Activated CD8-positive, alpha-beta T cell treated with anti-CD3 and anti-CD28 coated beads for 36 hours (primary cell): ENCODE measurements at regions not wholly inside any gene's neighbourhood (a gene's known extent, or its start where the extent isn't known, plus 50 kb on each side); places are given as distances from the start of the nearest gene placed in this dataset.

Source experiments
- ATAC-seq: fragments of 200-7000 bp; cut with Tn5 transposase; one replicate; pipeline ENCODE4 v1.10.0; 2021; ENCODE audit warnings: mild to moderate bottlenecking, moderate library complexity
- CTCF ChIA-PET: fragments of 350-600 bp; sonication (Branson Sonifier 250); formaldehyde crosslinking; loops from one replicate; lab custom pipeline; 2021; ENCODE audit warnings: antibody characterized with exemption; lab: Charles Lee
- POLR2A ChIA-PET: fragments of 350-600 bp; sonication (Branson Sonifier 250); formaldehyde crosslinking; loops from one replicate; lab custom pipeline; 2021; ENCODE audit warnings: antibody characterized with exemption; lab: Charles Lee
- DNase-seq: peaks from one replicate; pipeline ENCODE4 v3.0.0-alpha.2; 2020
- H3K27ac Mint-ChIP-seq: one replicate; pipeline ENCODE4 v1.8.0; 2021; ENCODE audit warnings: mild to moderate bottlenecking, mixed read lengths
- H3K27me3 Mint-ChIP-seq: one replicate; pipeline ENCODE4 v1.8.0; 2021; ENCODE audit warnings: mixed read lengths
- H3K36me3 Mint-ChIP-seq: one replicate; pipeline ENCODE4 v1.8.0; 2021; ENCODE audit warnings: low read depth, mixed read lengths
- H3K4me1 Mint-ChIP-seq: one replicate; pipeline ENCODE4 v1.8.0; 2021; ENCODE audit warnings: low read depth, mixed read lengths
- H3K4me3 Mint-ChIP-seq: one replicate; pipeline ENCODE4 v1.8.0; 2021; ENCODE audit warnings: mild to moderate bottlenecking, moderate library complexity, mixed read lengths
- H3K9me3 Mint-ChIP-seq: one replicate; pipeline ENCODE4 v1.8.0; 2021; ENCODE audit warnings: mixed read lengths
- CTCF ChIP-seq: fragments of 200-600 bp; IDR thresholded peaks from one replicate; pipeline ENCODE4 v1.8.0; 2022; ENCODE audit warnings: antibody characterized with exemption, mild to moderate bottlenecking
- intact Hi-C: fragments of 100-400 bp; cut with micrococcal nuclease; formaldehyde crosslinking; loops from one replicate; pipeline ENCODE4 v1.10.0; 2022

- H3K9me3 Mint-ChIP-seq, result peaks cover 13% of the 10 kb centered on the region
- intact Hi-C loops, result no loop called here
Observed at GRCh38 chr13:65468628-65469027, 1761.5 kb downstream of the PCDH9 start.

GRCh38 chr13:65461590-65461989, 1768.5 kb downstream of the PCDH9 start:
- ATAC-seq, result no peak
- no peak for DNase-seq
- H3K27ac Mint-ChIP-seq, result no peak overlapping the region
- H3K4me3 Mint-ChIP-seq, result no peak overlapping the region
- ChIA-PET CTCF (no interaction called here), POLR2A (no interaction called here)
- H3K4me1 Mint-ChIP-seq, result no peaks in the 10 kb centered on the region
- intact Hi-C loops, result no loop called here
- no peaks in the 10 kb centered on the region for H3K36me3 Mint-ChIP-seq
- peaks cover 6% of the 10 kb centered on the region for H3K9me3 Mint-ChIP-seq
- H3K27me3 Mint-ChIP-seq, result no peaks in the 10 kb centered on the region
- TF ChIP-seq CTCF, result no peak

More at GRCh38 chr13:65468628-65469027, 1761.5 kb downstream of the PCDH9 start:
- H3K27me3 Mint-ChIP-seq, result no peaks in the 10 kb centered on the region
- ATAC-seq (no peak), DNase-seq (no peak)
- H3K36me3 Mint-ChIP-seq, result no peaks in the 10 kb centered on the region
- POLR2A ChIA-PET, result no interaction called here
- no peak for TF ChIP-seq CTCF
- CTCF ChIA-PET, result no interaction called here
- no peak overlapping the region for H3K27ac Mint-ChIP-seq
- no peaks in the 10 kb centered on the region for H3K4me1 Mint-ChIP-seq
- H3K4me3 Mint-ChIP-seq, result no peak overlapping the region

- Mint-ChIP-seq H3K4me3 (no peak overlapping the region), H3K4me1 (no peaks in the 10 kb centered on the region), H3K27ac (no peak overlapping the region), H3K36me3 (no peaks in the 10 kb centered on the region), H3K9me3 (peaks cover 3% of the 10 kb centered on the region), H3K27me3 (no peaks in the 10 kb centered on the region)
- DNase-seq, result no peak
- POLR2A ChIA-PET, result no interaction called here
- intact Hi-C loops, result no loop called here
- CTCF ChIA-PET, result no interaction called here
- no peak for TF ChIP-seq CTCF
- ATAC-seq, result no peak
Observed at GRCh38 chr13:65460136-65460535, 1770.0 kb downstream of the PCDH9 start.

- CTCF ChIA-PET, result no interaction called here
- no peak for ATAC-seq
- Mint-ChIP-seq H3K27me3 (no peaks in the 10 kb centered on the region), H3K27ac (no peak overlapping the region), H3K9me3 (peaks cover 1% of the 10 kb centered on the region), H3K4me3 (no peak overlapping the region), H3K36me3 (no peaks in the 10 kb centered on the region), H3K4me1 (no peaks in the 10 kb centered on the region)
- POLR2A ChIA-PET, result no interaction called here
- no peak for TF ChIP-seq CTCF
- no peak for DNase-seq
- intact Hi-C loops, result no loop called here
Observed at GRCh38 chr13:65456150-65456912, 1773.8 kb downstream of the PCDH9 start.

GRCh38 chr13:65454403-65454802, 1775.7 kb downstream of the PCDH9 start:
- no peak overlapping the region for H3K27ac Mint-ChIP-seq
- no peak for ATAC-seq
- ChIA-PET POLR2A (no interaction called here), CTCF (no interaction called here)
- H3K4me3 Mint-ChIP-seq, result no peak overlapping the region
- no peak for TF ChIP-seq CTCF
- no peaks in the 10 kb centered on the region for H3K4me1 Mint-ChIP-seq
- peaks cover 5% of the 10 kb centered on the region for H3K9me3 Mint-ChIP-seq
- no peaks in the 10 kb centered on the region for H3K27me3 Mint-ChIP-seq
- no peaks in the 10 kb centered on the region for H3K36me3 Mint-ChIP-seq
- DNase-seq, result no peak
- intact Hi-C loops, result no loop called here
